AG09319 (cell line): ENCODE measurements at regions not wholly inside any gene's neighbourhood (a gene's known extent, or its start where the extent isn't known, plus 50 kb on each side); places are given as distances from the start of the nearest gene placed in this dataset.
"Not testable (repeated sequence)": the region's sequence is repeated elsewhere in the genome, so short reads cannot be mapped to it uniquely, and the experiment has no call there.

ENCODE experiments used
- DNase-seq: peaks from one replicate; pipeline ENCODE4 v3.0.0-alpha.2; 2010; ENCODE audit warnings: low read depth; ENCODE audit errors: extremely low read depth
- TF ChIP-seq, protein P1 (sequence below): IDR thresholded peaks from 2 replicates; pipeline ENCODE4 v1.5.1; 2011; ENCODE audit warnings: low read depth, mild to moderate bottlenecking, inconsistent platforms, low read length, moderate library complexity

DNA sequence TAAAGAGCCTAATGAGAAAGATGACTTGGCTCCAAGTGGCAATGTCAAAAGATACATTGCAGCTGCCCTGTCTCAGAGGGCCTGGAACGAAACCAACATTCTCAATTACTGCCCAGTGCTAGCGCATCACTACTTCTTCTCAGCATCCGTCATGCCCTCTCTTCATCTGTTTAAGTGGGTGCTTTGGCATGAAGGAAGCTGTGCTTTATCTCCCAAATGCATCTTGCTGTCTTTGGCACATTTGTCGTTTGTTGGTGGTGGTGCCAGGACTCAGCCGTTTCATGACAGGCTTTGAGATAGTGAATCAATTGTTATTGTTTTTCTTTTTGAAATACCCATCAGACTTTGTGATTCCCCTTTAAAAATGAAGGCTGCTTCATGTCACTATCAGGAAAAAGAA lies 710.8 kb downstream of the PRIM2 start:
- not testable (repeated sequence) for DNase-seq

DNA sequence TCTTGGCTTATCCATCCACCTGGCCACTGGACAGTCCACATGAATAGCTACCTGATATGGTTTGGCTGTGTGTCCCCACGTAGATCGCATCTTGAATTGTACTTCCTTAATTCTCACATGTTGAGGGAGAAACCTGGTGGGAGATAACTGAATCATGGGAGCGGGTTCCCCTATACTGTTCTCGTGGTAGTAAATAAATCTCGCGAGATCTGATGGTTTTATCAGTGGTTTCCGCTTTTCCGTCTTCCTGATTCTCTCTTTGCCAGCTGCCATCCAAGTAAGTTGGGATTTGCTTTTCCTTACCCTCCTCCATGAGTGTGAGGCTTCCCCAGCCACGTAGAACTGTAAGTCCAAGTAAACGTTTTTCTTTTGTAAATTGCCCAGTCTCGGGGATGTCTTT lies 720.8 kb downstream of the PRIM2 start:
- not testable (repeated sequence) for DNase-seq

DNA sequence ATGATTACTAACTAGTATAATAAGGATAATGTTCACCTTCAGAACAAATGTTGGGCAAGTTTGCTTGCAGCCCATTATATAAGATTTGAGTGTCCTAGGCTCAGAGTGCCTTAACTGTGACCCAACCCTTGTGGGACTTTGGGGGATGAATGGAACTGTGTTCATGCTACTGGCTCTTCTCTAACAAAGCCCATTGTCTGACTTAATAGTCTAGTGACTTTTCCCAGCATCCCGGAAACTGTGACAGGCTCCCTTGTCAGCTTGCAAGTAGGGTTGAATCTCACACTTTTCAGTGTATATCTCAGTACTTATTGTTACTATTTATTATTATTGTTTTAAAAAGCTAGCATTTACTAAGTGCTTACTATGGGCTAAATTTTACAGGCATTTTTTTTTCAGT lies 729.2 kb downstream of the PRIM2 start:
- DNase-seq, result not testable (repeated sequence)

DNA sequence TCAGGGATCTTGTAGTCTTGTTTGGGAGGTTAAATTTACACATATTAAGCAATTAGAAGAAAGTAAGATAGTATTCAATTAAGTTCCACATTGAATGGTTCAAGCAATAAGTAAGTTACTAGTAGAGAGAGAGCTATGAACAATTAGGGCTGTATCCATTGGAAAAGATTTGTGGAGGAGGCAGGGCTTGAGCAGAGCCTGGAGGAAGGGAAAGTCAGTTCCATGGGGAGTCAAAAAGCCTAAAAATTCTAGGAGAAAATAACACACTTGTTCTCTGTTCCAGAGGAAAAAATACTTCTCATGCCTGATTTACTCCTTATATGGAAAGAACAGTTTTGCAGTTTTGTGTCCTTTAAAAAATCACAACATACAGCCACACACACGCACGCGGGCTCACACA lies 730.0 kb downstream of the PRIM2 start:
- not testable (repeated sequence) for DNase-seq

DNA sequence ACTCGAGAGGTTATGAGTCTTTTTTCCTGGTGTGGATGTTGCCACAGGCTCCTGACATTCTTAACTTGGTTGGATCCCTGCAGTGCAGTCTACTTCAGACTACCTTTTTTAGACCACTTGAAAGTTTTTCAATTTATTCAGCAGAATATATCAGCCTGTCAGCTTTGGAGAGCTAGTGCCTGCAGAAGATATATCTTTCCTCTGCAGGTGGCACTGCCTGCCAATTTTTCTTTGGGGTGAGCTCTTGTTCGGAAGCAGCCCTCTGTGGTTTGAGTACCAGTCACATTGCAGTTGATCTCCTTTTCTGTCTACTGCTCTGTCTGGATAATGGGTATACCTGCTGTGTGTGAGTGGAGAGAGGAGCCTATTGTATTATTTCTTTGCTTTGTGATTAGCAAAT lies 730.4 kb downstream of the PRIM2 start:
- DNase-seq, result not testable (repeated sequence)

DNA sequence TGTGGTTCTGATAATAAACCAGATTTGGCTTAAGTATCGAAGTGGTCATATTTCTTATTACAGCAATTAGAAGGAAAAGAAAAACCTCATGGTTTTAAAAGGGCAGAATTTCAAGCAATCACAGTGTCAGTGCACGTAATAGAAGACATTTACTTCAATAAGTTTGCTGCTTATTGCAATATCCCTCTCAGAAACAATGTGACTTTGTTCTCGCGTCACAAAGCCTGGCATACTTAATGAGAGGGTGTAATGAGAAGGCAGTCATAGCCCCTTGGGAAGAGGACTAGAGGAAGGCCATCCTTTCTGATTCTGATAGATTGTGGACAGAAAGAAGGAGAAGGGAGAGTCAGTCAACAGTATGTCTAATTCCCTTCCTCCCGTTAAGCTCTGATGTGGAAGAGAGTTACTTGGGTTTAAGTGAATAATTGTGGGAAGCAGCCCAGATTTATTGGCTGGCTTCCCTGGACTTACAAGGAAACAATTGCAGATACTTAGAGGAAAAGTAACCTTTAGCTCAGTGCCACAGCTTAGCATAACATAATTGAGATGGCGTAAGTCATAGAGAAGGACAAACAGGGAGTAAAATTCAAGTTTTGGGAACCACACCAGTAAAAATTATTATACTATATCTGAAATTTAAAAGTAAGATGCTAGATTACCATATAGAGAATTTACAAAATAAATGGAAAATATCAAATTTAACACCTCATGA lies 738.2 kb downstream of the PRIM2 start:
- DNase-seq, result not testable (repeated sequence)

DNA sequence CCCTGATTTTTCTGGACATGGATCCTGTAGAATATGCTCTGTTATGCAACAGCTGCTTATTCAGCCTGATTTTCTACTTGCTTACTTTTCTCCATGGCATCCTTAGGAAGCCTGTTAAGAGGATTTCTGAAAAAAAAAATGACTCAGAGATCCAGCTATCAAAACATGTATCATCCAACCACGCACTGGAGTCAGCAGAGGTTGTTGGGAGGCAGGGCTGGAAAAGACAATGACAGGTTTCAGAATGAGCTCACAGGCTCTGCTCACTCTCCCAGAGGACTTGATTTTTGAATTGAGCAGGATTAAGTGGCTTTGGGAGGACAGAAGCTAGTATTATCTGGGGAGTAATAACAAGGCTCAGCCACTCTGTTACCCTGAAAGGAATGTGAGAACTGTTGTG lies 742.3 kb downstream of the PRIM2 start:
- not testable (repeated sequence) for DNase-seq

DNA sequence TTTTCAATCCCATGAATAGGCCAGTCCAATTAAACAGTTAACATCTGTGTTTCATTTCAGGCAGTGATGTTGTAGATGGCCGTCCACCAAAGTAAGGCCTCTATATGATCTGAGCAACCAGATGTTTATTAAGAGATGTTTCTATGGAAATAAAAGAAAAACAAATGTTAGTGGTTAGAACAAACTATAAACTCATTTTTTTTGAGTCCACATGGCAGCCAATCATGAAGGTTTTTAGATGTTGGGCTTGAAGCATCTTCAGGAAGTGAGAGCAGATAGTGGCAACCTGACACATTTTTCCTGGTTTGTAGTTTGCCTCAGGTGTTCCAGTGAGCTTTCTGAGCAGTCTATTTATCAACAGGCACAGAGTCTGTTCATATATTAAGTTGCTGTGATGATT lies 746.1 kb downstream of the PRIM2 start:
- not testable (repeated sequence) for DNase-seq

DNA sequence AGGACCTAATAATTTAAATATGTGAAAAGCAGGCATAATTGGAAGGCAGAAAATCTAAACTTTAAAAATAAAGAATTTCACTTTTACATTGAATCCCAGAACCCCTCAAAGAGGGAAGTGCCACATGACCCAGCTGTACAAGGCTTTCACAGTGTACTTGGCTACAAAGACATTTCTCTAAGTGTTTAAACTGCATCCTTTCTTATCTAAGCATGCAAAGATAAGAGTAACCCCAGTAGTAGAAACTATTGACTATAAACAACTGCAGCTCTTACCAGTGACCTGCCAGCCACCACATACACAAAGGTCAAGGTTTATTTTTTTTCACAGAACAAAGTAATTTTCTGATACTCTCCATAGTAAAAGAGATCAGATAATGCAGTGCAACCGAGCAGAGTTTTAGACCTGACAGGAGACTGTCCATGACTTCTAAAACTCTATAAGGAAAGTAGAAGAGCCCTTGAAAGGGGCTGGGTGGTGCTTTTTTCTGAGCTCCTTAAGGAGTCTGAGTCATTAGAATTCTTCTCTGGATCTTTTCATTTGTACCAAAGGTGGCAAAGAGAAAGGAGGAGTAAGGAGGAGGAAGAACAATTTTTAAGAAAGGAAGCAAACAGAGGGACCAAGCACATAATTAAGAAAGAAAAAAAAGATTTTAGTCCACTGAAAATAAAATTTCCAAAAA lies 750.6 kb downstream of the PRIM2 start:
- not testable (repeated sequence) for DNase-seq

DNA sequence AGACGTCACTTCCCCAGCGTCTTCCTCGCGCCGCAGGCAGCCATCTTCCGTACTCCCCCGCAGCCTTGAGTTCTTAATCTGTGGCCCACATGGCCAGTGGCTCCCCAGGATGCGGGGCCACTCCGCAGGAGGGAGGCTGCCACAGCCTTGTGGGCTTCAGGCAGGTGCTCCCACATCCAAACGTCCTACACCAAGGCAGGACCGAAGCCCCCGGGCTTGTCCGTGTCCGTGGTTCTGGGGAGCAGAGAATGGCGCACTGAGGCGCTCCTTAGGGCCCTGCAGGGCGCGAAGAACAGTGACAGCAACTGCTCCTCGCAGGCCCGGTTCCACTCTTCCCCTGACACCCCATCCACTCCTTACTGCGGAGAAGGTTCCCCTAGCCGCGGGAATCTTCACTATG lies 755.8 kb downstream of the PRIM2 start:
- DNase-seq, result no peak
- TF ChIP-seq, protein P1, sequence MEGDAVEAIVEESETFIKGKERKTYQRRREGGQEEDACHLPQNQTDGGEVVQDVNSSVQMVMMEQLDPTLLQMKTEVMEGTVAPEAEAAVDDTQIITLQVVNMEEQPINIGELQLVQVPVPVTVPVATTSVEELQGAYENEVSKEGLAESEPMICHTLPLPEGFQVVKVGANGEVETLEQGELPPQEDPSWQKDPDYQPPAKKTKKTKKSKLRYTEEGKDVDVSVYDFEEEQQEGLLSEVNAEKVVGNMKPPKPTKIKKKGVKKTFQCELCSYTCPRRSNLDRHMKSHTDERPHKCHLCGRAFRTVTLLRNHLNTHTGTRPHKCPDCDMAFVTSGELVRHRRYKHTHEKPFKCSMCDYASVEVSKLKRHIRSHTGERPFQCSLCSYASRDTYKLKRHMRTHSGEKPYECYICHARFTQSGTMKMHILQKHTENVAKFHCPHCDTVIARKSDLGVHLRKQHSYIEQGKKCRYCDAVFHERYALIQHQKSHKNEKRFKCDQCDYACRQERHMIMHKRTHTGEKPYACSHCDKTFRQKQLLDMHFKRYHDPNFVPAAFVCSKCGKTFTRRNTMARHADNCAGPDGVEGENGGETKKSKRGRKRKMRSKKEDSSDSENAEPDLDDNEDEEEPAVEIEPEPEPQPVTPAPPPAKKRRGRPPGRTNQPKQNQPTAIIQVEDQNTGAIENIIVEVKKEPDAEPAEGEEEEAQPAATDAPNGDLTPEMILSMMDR, result no peak

DNA sequence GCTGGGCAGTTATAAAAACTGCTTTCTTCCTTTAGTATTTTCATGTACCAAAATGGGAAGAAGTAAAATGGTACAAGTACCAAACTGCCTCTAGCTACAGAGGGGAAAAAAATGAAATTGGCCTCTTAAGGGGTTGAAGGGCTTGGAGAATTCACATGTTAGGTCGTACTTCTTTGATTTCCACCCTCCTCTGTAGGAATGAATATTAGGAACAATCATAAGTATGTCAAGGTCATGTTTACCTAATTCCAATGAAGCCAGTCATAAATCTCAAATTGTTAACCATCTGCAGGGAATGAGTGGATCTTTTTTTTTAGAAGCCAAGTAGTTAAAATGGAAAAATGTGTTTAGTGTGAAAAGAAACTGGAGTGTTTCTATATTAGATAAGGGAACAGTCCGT lies 772.6 kb downstream of the PRIM2 start:
- not testable (repeated sequence) for DNase-seq

DNA sequence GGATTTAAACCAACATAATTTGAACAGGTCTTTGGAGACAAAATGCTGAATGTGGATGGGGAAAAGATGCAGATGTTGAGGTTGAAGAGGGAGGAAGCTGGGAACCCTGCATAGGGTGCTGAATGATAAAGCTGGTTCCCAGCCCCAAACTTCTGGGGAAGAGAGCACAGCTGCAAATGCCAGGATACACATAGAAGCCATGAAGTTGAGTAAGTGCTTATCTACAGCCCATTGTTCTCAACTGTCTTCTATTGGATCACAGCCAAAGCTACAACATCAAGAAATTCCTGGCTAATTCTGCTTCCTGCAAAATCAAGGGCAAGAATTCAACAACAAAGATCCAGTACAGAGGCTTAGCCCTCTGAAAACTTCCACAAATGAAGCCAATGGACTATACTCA lies 779.8 kb downstream of the PRIM2 start:
- not testable (repeated sequence) for DNase-seq

DNA sequence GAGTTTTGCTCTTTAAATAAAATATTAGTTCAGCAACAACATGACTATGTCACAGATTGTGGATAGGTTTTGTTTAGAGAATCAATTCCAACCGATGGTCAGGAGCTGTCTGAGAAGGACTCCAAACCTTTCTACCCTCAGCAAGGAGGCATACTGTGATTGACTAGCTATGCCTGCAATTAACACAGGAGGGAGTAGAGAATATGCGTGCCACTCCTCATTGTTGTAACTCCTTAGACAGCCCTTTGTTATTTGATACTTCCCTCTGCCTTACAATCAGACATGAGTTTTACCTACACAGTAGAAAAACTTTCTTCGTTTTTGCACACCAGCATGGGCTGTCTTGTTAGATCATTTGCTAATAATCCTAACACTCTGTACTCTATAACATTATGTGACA lies 796.5 kb downstream of the PRIM2 start:
- DNase-seq, result no peak
- TF ChIP-seq, protein P1, result no peak

DNA sequence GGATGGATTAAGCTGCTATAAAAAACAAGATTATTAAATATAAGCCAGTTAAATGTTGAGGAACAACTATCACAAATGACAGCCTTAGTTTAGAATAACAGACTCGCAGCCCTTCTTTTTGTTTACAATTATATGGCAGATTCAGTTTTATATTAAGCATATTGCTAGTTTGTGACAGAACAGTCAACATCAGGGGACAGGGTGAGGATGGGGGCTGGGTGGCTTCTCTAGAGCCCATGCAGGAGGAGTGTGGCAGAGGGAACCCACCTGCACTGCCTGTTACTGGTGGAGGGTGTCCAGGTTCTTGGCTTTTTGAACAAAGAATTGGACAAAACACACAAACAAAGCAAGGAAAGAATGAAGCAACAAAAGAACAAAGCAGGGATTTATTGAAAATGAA lies 799.7 kb downstream of the PRIM2 start:
- DNase-seq, result not testable (repeated sequence)

DNA sequence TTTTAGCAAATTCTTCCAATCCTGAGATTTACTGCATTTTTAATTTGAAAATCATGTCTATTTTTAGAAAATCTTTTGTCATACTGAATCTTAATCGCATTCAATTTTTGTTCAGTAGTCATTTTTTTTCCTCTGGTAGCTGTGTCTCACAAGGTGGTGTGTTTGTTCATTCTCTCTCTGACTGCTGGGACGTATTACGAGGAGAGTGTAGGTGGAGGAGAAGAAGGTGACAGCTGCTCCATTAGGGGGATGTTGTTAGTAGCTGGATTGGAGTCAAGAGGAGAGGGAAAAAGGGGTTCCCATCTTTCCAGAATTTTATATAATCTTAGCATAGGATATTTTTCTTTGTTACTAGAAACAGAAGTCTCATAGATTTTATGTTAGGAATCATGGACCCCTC lies 804.2 kb downstream of the PRIM2 start:
- DNase-seq, result not testable (repeated sequence)

DNA sequence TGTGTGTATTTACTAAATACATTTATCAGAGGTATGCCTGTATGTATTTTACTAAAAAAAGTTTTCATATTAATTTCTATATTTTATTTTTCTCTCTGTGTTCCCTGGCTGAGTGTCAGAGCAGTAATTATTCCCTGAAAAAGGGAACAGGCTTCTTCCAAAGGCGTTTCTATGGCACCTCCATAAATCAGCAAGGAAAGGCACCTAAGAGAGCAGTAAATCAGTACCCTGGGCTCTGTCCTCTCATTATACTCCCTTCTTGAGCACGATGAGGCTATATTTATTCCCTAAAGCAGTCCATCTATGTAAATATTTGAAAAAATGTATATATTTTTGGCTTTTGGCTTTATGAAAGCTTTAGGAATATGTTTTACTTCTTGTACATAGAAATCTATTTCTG lies 806.3 kb downstream of the PRIM2 start:
- DNase-seq, result not testable (repeated sequence)

DNA sequence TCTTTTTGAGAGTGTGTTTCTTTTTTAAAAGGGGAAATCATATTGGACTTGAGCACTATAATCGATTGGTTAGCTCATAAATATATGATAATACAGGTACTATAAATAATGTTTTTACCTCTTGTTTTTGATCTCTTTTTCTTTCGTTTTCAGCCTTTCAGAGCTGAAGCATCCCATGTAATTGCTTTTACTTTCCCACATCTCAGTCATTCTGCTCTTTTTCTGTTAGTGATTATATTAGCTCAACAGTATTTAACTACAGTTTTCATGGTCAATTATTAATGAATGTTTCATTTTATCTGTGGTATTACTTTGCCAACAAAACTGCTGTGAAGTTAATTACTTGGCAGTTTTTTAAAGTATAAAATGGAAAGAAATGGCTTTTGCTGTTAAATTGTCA lies 811.1 kb downstream of the PRIM2 start:
- DNase-seq, result not testable (repeated sequence)

DNA sequence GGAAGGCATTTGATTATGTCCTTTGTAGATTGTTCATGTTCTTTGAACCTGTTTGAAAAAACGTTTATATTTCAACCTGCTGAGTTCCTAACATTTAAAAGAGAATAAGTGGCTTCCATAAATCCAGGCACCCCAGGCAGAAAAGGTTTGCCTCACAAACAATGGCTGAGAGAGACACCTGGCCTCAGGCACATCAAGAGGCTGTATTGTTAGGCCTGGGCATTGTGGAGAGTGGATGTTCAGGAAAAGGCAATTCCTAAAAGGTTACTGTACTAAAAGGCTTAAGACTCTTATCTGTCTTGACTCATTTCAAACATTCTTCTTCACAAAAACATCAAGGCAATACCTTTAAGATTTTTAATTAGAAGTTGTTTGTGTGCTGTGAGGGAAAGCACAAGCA lies 811.7 kb downstream of the PRIM2 start:
- DNase-seq, result not testable (repeated sequence)

DNA sequence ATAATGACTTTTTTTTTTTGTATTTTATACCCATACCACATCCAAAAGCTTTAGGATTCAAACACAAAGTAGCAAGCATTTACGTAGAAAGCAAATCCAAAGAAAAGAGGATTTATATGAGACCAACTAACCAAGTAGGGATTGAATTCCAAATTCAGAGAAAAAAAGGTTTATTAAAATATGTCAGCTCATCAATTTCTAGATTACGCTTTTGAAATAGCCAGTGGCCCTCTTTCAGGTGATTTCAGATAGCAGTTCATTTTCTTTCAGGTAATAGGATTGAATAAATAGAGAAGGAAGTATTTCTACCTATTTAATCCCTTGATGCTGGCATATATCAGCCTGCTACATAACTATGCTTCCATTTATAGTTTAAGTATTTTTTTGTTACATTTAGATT lies 822.3 kb downstream of the PRIM2 start:
- DNase-seq, result not testable (repeated sequence)
